ENCODE measurements at regions not wholly inside any gene's neighbourhood (a gene's known extent, or its start where the extent isn't known, plus 50 kb on each side); places are given as distances from the start of the nearest gene placed in this dataset.

DNA sequence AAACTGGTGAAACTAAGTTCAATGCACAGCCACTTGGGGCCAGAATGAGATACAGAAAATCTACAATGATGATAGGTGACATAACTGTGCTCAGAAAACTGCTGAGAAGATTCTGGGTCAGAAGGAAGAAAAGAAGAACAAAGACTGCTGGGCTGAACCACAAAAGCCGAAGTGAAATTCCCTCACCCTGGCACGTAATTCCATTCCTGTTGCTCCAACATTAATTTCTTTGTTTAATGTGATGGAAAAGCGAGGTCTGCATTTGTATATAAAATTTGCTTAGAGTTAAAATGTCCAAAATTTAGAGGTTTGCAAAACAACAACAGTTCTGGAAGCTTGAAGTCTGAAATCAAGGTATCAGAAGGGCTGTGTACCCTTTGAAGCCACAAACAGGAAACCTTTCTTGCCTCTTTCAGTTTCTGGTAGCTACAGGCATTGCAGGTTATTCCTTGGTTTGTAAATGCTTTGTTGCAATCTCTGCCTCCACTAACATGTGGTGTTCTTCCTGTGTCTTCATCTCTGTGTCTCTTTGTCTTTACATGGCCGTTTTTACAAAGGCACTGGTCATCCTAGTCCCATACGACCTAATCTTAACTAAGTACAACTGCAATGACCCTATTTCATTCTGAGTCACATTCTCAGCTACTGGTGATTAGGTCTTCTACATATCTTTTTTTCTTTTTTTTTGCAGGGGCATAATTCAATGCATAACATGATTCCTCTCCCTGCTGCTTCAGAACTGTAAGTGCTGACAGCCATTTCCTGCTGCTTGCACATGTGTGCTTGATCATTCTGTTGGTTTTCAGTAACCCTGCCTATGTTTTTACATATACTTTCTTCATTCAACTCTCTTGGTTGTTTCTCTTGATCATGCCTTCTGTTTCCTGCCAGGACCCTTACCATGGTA lies 603.0 kb upstream of the CDH8 start:
- no peak for DNase-seq

- peak in 1 of 58 donors; percentile 1 for DNase-seq
These were observed 602.2 kb upstream of the CDH8 start for GRCh38 chr16:62638324-62638911.

GRCh38 chr16:62625326-62625725 lies 589.1 kb upstream of the CDH8 start:
- DNase-seq = no peak

GRCh38 chr16:62620275-62620674 lies 584.0 kb upstream of the CDH8 start:
- no peak for DNase-seq

GRCh38 chr16:62615526-62615925 lies 579.3 kb upstream of the CDH8 start:
- DNase-seq = no peak

- DNase-seq = no peak
These were observed 574.1 kb upstream of the CDH8 start for GRCh38 chr16:62610291-62610690.

DNA sequence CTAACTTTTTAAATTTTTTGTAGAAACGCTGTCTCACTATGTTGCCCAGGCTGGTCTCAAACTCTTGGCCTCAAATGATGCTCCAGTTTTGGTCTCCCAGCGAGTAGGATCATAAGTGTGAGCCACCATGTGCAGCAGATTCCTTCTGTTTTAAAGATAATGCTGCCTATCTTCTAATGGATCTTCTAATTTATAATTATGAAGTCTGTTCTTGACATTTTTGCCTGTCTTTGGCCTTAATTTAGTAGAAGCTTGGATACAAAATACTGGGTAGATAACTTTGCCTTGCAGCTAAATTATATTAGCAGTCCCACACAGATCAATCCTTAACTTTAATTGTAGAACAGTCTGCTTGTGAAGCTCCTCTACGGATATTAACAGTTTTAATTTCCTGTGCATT lies 566.6 kb upstream of the CDH8 start:
- no peak for DNase-seq

- DNase-seq = no peak
These were observed 561.6 kb upstream of the CDH8 start for GRCh38 chr16:62597875-62598274.

GRCh38 chr16:62596584-62596983 lies 560.3 kb upstream of the CDH8 start:
- DNase-seq = no peak

GRCh38 chr16:62596125-62596524 lies 559.9 kb upstream of the CDH8 start:
- no peak for DNase-seq

DNA sequence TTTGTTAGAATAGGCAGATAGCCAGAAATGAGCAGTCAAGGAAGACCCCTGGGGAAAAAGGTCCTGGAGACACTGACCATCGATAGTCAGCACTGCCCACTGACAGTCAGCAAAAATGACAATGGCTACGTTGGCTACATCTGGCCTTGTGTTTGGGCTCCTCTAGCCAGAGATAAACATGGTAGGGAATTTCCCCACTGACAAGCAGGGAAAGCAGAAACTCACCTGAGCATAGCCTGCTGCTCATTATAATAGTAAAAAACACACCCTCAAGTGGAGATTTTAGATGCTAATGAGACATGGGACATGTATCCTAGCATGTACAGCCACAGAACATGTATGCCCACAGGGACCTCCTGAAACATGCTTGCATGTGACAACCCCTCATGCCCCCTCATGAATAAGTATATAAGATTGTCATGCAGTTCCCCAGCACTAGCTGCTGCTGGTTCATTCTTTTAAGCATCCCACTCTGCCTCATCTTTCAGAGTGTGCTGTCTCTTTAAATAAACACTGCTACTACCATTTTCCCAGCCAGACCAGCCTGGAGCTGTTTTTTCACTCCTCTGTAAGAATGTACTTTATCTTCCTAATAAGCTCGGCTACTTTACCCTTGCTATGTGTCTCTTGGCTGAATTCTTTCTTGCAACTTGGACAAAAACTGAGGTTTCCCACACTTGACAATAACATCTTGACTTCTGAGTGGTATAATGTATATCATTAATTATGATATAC lies 550.1 kb upstream of the CDH8 start:
- DNase-seq = no peak

GRCh38 chr16:62585041-62585545 lies 548.9 kb upstream of the CDH8 start:
- peak in 9 of 58 donors; percentile 4 to 78 (median 19) for DNase-seq

DNA sequence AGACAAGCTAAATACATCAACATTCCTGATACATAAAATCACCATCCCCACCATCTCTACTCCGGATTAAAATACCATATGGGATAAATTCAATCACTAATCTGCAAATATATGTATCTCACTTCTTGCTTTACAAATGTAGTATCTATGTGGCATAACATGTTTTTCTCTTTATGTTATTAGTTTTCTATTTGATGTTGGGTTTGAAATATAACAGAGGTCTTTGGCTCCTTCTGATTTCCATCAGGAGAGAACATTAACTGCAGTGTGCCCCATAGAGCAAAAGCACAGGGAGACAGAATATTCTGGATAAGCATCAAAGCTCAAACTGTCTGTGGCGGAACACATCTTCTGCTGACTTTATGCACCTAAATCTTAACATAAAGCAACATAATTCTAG lies 547.2 kb upstream of the CDH8 start:
- no peak for DNase-seq

- DNase-seq = no peak
These were observed 537.2 kb upstream of the CDH8 start for GRCh38 chr16:62573466-62573865.

- DNase-seq = no peak
These were observed 532.7 kb upstream of the CDH8 start for GRCh38 chr16:62568926-62569325.

GRCh38 chr16:62565706-62566105 lies 529.5 kb upstream of the CDH8 start:
- no peak for DNase-seq

GRCh38 chr16:62564291-62564690 lies 528.1 kb upstream of the CDH8 start:
- DNase-seq = no peak

- no peak for DNase-seq
These were observed 525.9 kb upstream of the CDH8 start for GRCh38 chr16:62562121-62562520.

- DNase-seq = peak in 1 of 58 donors; percentile 21
These were observed 513.6 kb upstream of the CDH8 start for GRCh38 chr16:62549875-62550274.

DNA sequence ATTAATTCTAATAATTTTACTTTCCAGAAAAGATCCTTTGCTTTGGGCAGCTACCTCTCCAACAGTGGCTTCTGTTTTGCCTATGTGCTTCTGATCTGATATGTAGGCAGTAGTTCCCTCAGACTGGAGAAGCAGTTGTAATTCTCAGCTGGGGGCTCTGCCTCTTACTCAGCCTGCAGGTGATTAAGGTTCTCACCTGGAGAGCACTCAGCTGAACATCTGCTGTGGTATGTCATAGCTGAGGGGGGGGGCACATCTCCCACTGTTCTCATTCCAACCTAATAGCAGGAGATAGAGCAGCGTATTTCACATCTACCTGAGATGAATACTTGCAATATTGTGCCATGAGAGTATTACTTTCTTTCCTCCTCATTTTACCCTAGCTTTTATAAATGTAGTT lies 511.9 kb upstream of the CDH8 start:
- no peak for DNase-seq

- no peak for DNase-seq
These were observed 510.5 kb upstream of the CDH8 start for GRCh38 chr16:62546701-62547100.

GRCh38 chr16:62545039-62545438 lies 508.8 kb upstream of the CDH8 start:
- DNase-seq = no peak
